CD14-positive monocyte (primary cell): ENCODE measurements at regions not wholly inside any gene's neighbourhood (a gene's known extent, or its start where the extent isn't known, plus 50 kb on each side); places are given as distances from the start of the nearest gene placed in this dataset.
A peak's percentile ranks its signal among the peaks of the same experiment; 100 is the strongest.

ENCODE experiments used
- DNase-seq, 3 donors: peaks; one replicate each; pipeline ENCODE4 v3.0.0-alpha.2; 2011 to 2022
- H2AFZ ChIP-seq: 2 replicates; pipeline ENCODE4 v1.6.0; 2012; ENCODE audit warnings: mild to moderate bottlenecking, low read depth, low read length, inconsistent platforms; ENCODE audit not compliant: insufficient read depth, poor library complexity, severe bottlenecking
- H3K27ac ChIP-seq, 2 donors: 1 replicate in 1 of 2; 2 replicates in 1 of 2; pipeline ENCODE4 v1.5.1; 2012 to 2013; ENCODE audit warnings: low read length in 2 of 2, control low read depth in 1 of 2, inconsistent platforms in 1 of 2, low read depth in 1 of 2, mild to moderate bottlenecking in 1 of 2
- H3K27me3 ChIP-seq, 2 donors: one replicate each; pipeline versions ENCODE4 v1.6.0 to v1.6.1; 2011 to 2013; ENCODE audit warnings: low read length in 2 of 2; ENCODE audit not compliant: control insufficient read depth in 2 of 2, insufficient read depth in 2 of 2
- H3K36me3 ChIP-seq, 2 donors: replicated peaks in 1 of 2; 1 replicate in 1 of 2; 2 replicates in 1 of 2; pipeline versions ENCODE4 v1.5.1 to v1.6.1; 2012 to 2013; ENCODE audit warnings: low read length in 2 of 2, control low read depth in 1 of 2, inconsistent platforms in 1 of 2, mild to moderate bottlenecking in 1 of 2; ENCODE audit not compliant: insufficient read depth in 2 of 2, control insufficient read depth in 1 of 2
- H3K4me1 ChIP-seq, 2 donors: 1 replicate in 1 of 2; 2 replicates in 1 of 2; pipeline versions ENCODE4 v1.5.1 to v1.6.1; 2012 to 2013; ENCODE audit warnings: low read length in 2 of 2, control low read depth in 1 of 2, inconsistent platforms in 1 of 2, mild to moderate bottlenecking in 1 of 2, moderate library complexity in 1 of 2; ENCODE audit not compliant: insufficient read depth in 2 of 2, control insufficient read depth in 1 of 2
- H3K4me2 ChIP-seq: replicated peaks from 2 replicates; pipeline ENCODE3; 2012; ENCODE audit warnings: low read length, moderate library complexity, mild to moderate bottlenecking; ENCODE audit not compliant: poor library complexity, severe bottlenecking; ENCODE audit errors: extremely low read depth
- H3K4me3 ChIP-seq, 3 experiments: fragments of 200-600 bp in 1 of 3; sonication (generic) in 1 of 3; replicated peaks in 1 of 3; 1 replicate in 2 of 3; 2 replicates in 1 of 3; pipeline ENCODE4 v1.5.1; 2011 to 2013; ENCODE audit warnings: low read length in 3 of 3, mild to moderate bottlenecking in 3 of 3, control low read depth in 2 of 3, low read depth in 2 of 3, inconsistent platforms in 1 of 3, moderate library complexity in 1 of 3
- H3K79me2 ChIP-seq: 2 replicates; pipeline ENCODE4 v1.6.0; 2012; ENCODE audit warnings: mild to moderate bottlenecking, control low read depth, inconsistent platforms, low read length, moderate library complexity; ENCODE audit not compliant: insufficient read depth
- H3K9ac ChIP-seq: 2 replicates; pipeline ENCODE4 v1.6.0; 2017; ENCODE audit warnings: low read length, mild to moderate bottlenecking; ENCODE audit not compliant: insufficient read depth, poor library complexity, severe bottlenecking
- H3K9me3 ChIP-seq, 2 donors: replicated peaks in 1 of 2; 1 replicate in 1 of 2; 2 replicates in 1 of 2; pipeline versions ENCODE4 v1.5.1 to v1.6.1; 2012 to 2013; ENCODE audit warnings: low read length in 2 of 2, control low read depth in 1 of 2; ENCODE audit not compliant: control insufficient read depth in 1 of 2, insufficient read depth in 1 of 2
- H4K20me1 ChIP-seq: 2 replicates; pipeline ENCODE4 v1.6.0; 2012; ENCODE audit warnings: mild to moderate bottlenecking, low read length, control low read depth, moderate library complexity; ENCODE audit not compliant: insufficient read depth
- H3K27ac Mint-ChIP-seq, 7 donors: one replicate each; pipeline ENCODE4 v1.8.0; 2020; ENCODE audit warnings: mild to moderate bottlenecking in 7 of 7, mixed read lengths in 7 of 7, moderate library complexity in 6 of 7, inconsistent platforms in 2 of 7
- H3K27me3 Mint-ChIP-seq, 3 donors: one replicate each; pipeline ENCODE4 v1.8.0; 2021 to 2022; ENCODE audit warnings: low read depth in 3 of 3, mild to moderate bottlenecking in 3 of 3, mixed read lengths in 3 of 3, moderate library complexity in 3 of 3, inconsistent platforms in 1 of 3
- H3K36me3 Mint-ChIP-seq, 2 donors: one replicate each; pipeline ENCODE4 v1.8.0; 2020; ENCODE audit warnings: mixed read lengths in 2 of 2, inconsistent platforms in 1 of 2, mild to moderate bottlenecking in 1 of 2
- H3K4me1 Mint-ChIP-seq: one replicate; pipeline ENCODE4 v1.8.0; 2020; ENCODE audit warnings: mild to moderate bottlenecking, mixed read lengths
- H3K4me3 Mint-ChIP-seq, 2 donors: one replicate each; pipeline ENCODE4 v1.8.0; 2020; ENCODE audit warnings: mild to moderate bottlenecking in 2 of 2, mixed read lengths in 2 of 2, moderate library complexity in 1 of 2
- H3K9me3 Mint-ChIP-seq, 7 donors: one replicate each; pipeline ENCODE4 v1.8.0; 2020 to 2022; ENCODE audit warnings: mixed read lengths in 7 of 7, mild to moderate bottlenecking in 6 of 7, moderate library complexity in 6 of 7, inconsistent platforms in 2 of 7
- CTCF ChIP-seq: fragments of 200-600 bp; IDR thresholded peaks from one replicate; pipeline ENCODE4 v1.8.0; 2022; ENCODE audit warnings: antibody characterized with exemption, mild to moderate bottlenecking
- WGBS: methylation state at CpG from one replicate; pipeline ENCODE4 v1.1.5; 2013; ENCODE audit warnings: missing lambda C conversion rate; ENCODE audit not compliant: insufficient coverage; 5-methylcytosine and 5-hydroxymethylcytosine counted together
- intact Hi-C, 2 donors: fragments of 100-400 bp; cut with micrococcal nuclease; formaldehyde crosslinking; loops; one replicate each; pipeline versions ENCODE4 v1.15.0 to v1.15.1; 2023

- no peak for TF ChIP-seq CTCF
- H3K27me3 Mint-ChIP-seq, result peaks cover 0 to 1% (median 0%) of the 10 kb centered on the region in 3 donors
- H3K27ac ChIP-seq, result peak overlapping the region; percentile 91 to 97
These were observed 118.7 kb downstream of the HFE start for GRCh38 chr6:26205625-26206574.

GRCh38 chr6:26206868-26207801, 119.9 kb downstream of the HFE start:
- 85% methylated on average over 7 of the region's 8 CpGs for WGBS
- no peak for TF ChIP-seq CTCF
- Histone ChIP-seq H3K9me3 (no peaks in the 10 kb centered on the region), H3K27me3 (no peaks in the 10 kb centered on the region), H3K79me2 (no peaks in the 10 kb centered on the region), H4K20me1 (no peaks in the 10 kb centered on the region), H2AFZ (peak overlapping the region; percentile 69), H3K4me2 (peak overlapping the region; percentile 78), H3K27ac (no peak overlapping the region), H3K36me3 (no peaks in the 10 kb centered on the region), H3K9ac (no peak overlapping the region), H3K4me3 (peak overlapping the region in 1 of 3 experiments; percentile 89), H3K4me1 (peaks cover 19 to 38% of the 10 kb centered on the region in 2 donors)
- H3K27me3 Mint-ChIP-seq, result peaks cover 0 to 1% (median 0%) of the 10 kb centered on the region in 3 donors
- peaks cover 10% of the 10 kb centered on the region for H3K4me1 Mint-ChIP-seq
- H3K36me3 Mint-ChIP-seq, result no peaks in the 10 kb centered on the region
- H3K9me3 Mint-ChIP-seq, result peaks cover 0 to 3% (median 0%) of the 10 kb centered on the region in 7 donors
- intact Hi-C loops, result no loop called here
- H3K4me3 Mint-ChIP-seq, result no peak overlapping the region
- H3K27ac Mint-ChIP-seq, result no peak overlapping the region
- no peak for DNase-seq

More at GRCh38 chr6:26205625-26206574, 118.7 kb downstream of the HFE start:
- intact Hi-C loops, result no loop called here
- peak; percentile 66 to 83 (median 77) for DNase-seq
- Histone ChIP-seq H2AFZ (peak overlapping the region; percentile 69), H3K4me3 (peak overlapping the region; percentile 78 to 89 (median 81)), H3K9ac (peak overlapping the region; percentile 74), H3K4me1 (peaks cover 19 to 38% of the 10 kb centered on the region in 2 donors), H3K9me3 (no peaks in the 10 kb centered on the region), H3K27me3 (no peaks in the 10 kb centered on the region), H3K36me3 (no peaks in the 10 kb centered on the region), H4K20me1 (no peaks in the 10 kb centered on the region), H3K79me2 (no peaks in the 10 kb centered on the region), H3K4me2 (peak overlapping the region; percentile 78)
- Mint-ChIP-seq H3K9me3 (peaks cover 0 to 3% (median 1%) of the 10 kb centered on the region in 7 donors), H3K27ac (no peak overlapping the region), H3K4me1 (peaks cover 9% of the 10 kb centered on the region), H3K36me3 (no peaks in the 10 kb centered on the region), H3K4me3 (no peak overlapping the region)
- WGBS, result 0% methylated on average over 5 of the region's 18 CpGs
